NCI-H510A (cell line): ENCODE measurements at regions not wholly inside any gene's neighbourhood (a gene's known extent, or its start where the extent isn't known, plus 50 kb on each side); places are given as distances from the start of the nearest gene placed in this dataset.

Experiments
- DNase-seq: peaks from one replicate; lab custom pipeline; 2025; lab: John Stamatoyannopoulos, UW

DNA sequence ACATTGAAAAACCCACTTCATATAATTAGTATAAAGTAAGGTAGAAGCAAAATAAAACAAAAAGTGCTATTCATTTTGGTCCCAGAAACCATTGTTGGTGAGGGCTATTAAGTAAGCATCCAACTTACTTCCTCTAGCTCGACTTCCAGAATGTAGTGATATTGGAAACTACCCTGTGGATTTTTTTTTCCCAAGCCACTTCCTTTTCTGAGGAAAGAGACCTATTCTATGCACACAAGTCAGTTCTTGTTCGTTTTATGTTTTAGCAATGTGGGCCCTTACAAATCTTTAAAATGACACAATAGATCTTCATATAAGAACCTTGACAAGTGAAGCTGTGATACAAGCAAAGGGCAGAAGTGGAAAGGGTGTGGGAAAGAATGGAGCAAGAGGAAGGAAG, 402.0 kb upstream of the TBL1XR1 start:
- DNase-seq = no peak

DNA sequence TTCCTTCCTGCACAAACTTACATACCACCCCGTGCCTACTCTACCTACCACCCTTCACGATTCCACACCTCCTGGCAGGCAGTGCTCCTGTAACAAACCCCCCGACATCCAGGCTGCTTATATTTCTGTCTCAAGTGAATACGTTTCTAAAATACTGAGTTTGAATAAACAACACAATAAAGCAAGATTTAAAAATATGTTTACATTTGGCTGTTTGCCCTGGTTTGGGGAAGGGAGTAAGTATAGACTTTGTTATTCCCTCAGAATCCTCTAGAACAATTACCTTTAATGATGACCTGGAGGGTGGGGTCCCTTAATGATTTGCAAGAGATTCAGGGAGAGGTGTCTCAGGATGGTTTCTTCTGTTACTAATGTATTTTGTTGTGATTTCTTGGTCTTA, 402.6 kb upstream of the TBL1XR1 start:
- DNase-seq = no peak

DNA sequence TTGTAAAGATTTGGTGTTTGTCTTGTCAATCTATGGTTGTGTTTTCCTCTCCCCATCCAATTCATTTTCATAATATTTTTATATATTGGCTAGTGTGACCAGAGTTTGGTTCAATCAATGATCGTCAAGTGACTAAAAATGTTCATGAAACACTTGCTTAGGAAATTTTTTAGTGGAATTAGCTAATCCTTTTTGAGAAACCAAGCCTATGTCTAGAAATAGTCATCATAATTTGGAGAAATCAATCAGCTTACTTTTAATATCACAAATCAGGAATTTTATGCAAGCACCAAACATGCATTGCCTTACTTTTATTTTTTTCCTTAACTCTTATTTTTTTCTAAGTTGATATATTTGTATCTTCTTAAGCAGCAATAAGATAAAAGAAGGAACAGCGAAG, 403.1 kb upstream of the TBL1XR1 start:
- DNase-seq = no peak

DNA sequence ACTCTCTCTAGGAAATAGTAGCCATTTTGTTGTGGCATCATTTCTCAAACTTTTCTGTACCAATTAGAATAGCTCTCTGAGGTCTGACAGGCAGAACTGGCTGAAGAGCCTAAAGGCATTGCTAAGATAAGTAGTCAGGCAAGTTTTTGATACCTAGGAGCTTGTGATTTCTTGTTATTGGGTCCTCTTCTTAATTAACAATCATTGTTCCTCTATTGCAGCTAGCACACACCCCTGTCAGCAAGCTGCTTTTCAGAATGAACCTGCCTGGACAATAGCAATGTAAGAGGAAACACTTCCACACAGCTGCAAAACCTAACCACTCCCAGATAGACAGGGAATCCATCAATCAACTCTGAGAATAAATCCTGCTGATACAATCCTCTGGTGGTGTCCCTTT, 403.9 kb upstream of the TBL1XR1 start:
- DNase-seq = no peak

DNA sequence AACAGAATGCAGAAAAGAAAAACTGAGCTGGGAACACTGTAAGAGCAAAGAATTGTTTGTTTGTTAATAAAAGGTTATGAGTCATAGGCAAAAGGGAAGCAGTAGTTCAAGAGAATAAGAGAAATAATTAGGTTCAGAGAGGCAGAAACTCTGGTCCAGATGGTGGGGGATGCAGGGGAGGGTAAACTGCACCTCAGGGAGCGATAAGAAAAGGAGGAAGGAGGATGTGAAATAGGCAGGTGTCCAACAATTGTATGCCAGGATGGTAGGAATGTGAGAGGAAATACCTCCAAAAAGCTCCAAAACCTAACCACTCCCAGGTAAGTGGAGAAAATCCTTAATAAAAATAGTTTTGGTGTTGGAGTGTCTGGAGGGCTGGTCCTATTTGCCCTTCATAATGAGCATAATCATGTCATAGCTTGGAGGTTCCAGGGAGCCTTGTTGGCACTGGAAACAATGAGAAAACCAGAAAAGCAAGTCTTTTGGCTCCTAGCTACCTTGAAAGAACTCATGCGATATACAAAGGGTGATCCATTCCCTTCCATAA, 405.4 kb upstream of the TBL1XR1 start:
- DNase-seq = no peak

DNA sequence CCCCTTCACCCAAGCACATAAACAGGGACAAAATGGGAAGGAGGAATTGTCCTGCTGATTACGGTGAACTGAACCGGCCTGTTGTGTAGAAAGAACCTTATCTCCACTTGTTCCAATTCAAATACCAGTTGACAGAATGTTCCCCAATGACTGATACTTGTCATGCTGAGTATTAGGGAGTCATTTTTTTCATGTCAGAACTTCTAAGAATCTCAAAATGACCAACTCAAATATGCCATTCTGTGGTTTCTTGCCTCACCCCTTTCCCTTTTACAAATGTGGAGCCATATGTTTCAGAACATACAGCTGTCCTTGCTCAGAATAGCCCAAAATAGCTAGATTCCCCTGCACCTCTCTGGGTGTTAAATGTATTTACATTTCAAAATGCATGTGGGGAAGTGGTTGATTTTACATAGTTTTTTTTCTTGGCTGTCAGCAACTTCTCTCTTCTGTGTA, 405.9 kb upstream of the TBL1XR1 start:
- DNase-seq = no peak

DNA sequence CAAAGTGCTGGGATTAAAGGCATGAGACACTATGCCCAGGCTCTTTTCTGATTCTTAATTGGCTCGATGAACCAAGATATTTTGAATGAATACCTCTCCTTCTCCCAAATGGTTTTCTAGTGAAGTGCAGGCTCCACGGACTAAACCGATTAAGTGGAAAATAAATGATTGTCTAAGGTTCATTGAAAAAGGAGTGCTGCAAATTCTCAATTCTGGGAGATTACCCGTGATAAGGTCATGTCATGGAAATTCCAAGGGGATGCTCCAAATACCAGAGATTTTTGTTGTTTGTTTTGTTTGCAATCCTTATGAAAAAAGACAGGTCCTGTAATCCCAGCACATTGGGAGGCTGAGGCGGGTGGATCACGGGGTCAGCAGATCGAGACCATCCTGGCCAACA, 406.9 kb upstream of the TBL1XR1 start:
- no peak for DNase-seq

DNA sequence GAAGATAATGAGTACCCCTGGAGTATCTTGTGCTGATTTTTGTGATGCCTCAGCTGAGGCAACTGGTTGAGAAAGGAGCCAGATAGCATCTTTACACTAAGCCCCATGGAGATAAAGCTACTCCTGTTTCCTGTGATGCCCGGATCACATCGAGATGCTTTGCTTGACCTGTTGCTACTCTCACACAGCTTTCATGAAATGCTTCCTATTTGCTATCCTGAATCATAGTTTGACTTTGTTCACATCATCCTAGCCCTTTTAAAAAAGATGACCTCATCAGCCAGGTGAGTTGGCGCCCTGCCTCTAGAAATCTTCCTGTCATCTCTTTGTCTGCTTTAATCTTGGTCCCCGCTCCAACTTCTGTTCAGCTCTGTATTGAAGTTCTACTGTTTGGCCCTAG, 409.6 kb upstream of the TBL1XR1 start:
- no peak for DNase-seq

DNA sequence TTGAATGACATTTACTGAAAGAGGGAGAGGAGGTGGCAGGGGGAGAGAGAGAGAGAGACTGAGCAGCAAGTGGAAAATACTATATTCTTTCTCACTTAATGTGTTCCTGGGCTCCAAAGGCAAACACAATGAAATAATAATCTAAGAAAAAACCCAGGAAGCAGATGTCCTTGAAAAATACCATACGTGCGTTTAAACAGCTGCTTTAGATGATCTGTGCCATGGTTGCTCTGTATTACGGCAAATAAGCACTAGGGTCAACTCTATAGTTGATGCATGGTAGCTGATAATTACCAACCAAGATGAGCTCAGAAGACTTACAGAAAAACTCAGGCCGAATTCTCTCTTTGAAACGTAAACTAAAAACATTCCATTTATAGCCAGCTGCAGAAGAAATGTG, 410.3 kb upstream of the TBL1XR1 start:
- no peak for DNase-seq

DNA sequence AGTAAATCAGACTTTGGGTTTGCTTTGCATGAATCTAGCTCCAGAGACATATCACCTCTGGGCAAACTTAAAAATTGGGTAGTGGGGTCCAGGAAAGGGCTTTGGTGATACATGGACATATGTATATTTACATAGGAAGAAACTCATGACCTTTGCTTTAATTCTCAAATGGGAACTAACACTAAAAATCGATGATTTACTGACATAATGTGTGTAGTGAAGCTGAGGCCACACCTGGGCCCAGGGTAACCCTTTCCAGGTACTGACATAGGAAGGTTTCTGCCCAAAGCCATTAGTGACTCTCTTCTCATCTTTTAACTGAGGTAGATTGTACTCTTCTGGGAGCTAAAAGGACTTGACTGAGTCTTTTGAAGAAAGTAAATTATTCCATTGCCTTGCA, 411.2 kb upstream of the TBL1XR1 start:
- no peak for DNase-seq

DNA sequence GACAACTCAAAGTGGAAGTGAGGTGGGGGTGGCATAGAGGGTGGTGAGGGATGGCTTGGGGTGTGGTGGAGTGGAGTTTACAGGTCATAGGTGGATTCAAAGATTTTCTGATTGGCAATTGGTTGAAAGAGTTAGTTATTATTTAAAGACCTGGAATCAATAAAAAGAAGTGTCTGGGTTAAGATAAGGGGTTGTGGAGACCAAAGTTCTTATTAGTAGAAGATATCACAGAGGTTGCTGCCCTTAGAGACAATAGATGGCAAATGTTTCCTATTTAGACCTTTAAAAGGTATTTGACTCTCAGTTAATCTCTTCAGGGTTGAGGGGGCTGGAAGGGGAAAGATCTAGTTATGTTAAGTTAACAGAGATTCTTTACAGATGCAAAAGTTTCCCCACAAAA, 412.3 kb upstream of the TBL1XR1 start:
- no peak for DNase-seq

DNA sequence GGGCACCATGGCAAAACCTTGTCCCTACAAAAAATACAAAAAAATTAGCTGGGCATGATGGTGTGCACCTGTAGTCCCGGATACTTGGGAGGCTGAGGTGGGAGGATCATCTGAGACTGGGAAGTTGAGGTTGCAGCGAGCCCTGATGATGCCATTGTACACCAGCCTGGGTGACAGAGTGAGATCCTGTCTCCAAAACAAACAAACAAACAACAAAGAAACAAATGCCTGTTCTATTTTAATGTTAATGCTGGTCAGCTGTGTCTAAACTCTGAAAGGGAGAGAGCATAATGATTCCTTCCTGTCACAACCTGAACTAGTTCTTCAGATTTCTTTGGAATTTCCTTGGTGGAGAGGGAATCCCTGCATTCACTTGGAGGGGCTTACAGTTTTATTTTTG, 413.0 kb upstream of the TBL1XR1 start:
- no peak for DNase-seq

DNA sequence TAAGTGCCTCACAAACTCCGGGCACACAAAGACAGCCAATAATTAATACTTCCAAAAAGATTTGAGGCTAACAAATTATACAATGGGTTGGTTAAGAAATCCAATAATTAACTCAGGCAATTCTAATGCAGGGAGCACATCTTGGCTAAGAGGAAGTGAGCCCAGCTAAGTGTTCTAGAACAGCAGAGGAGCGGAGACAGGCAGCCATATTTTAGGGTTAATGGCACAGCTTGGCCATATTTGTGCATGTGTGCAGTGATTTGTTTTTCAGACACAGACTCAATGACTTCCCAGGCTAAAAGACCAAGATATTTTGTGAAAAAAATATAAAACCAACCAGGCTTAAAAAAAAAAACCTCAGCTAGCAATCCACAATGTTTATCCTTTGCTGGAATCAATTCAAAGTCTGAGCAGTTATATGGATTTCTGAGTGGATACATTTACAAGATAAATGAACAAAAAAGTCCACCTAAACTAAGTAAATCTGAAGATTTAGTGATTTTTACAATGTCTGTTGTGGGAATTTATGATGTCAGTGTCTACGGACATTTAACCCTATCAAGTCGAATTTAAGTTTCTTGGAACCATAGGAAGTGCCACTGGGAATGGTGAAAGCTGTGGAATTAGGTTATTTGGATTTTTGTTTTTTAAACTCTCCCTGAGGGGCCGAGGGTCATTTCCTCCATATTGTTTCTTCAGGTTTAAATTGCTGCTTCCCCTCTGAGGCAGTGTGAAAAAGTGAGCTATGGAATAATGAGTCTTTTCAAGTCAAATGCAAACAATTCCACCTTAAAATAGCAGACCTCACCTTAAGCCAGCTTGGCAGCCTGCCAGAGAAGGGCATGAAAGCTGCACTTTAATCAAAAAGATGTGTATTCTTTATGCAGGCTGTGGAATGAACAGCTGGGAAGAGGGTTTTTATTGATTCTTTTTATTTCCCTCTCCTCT, 413.7 kb upstream of the TBL1XR1 start:
- DNase-seq = peak; percentile 43

DNA sequence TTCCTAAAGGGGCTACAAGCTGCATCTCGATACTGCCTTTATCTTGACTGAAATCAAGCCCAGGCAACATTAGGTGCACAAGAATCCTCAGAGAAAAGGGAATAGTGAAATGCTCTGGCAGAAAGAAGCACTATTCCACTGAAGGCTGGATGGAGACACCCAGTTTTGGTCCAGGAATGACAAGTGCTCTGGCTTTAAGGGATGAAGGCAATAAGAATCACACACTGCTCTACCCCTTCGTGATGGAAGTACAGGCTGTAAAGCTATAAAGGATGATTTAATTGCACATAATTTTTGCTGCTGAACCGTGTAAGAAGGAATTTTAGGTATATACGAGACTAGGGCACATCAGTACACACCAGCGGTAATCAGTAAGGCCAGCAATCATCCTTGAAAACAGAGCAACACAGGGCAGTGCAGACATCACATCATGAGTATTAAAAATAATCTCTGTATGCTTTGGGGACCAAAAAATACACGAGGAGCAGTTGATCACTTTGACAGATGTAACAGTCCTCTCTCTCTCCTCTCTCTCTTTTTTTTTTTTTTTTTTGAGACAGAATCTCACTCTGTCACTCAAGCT, 414.6 kb upstream of the TBL1XR1 start:
- DNase-seq = no peak

DNA sequence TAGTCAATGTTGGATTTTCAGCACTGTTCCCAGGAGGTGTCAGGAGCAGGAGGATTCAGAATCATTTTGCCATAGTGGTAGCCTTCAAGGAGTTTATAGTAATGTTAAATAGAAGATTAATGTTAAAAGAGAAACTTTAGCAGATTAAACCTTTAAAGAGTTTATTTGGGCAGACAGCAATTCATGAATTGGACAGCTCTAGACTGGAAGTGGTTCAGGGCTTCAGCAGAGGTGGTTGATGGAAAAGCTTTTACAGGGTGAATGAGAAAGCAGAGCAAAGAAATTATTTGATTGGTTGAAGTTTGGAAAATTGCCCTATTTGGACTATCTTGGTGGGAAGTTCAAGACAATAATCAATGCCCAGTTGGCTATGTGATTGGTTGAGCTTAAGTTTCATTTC, 416.6 kb upstream of the TBL1XR1 start:
- no peak for DNase-seq

DNA sequence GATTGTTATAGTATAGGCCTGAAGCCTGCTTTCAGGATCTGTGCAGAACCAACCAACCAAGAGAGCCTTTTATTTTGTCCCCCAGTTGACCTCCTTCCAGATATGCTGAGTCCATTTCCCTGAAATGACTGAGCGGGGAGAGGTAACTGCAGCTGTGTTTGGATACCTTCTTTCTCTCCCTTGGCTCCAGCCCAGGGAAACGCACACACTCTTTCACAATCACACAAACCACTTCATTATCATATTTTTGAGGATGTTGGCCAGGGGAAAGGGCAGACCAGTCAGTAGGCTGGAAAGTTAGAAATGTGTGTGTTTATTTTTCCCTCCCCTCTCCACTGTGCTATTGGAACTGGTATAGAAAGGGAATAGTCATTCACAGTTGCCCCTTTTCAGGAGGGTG, 417.7 kb upstream of the TBL1XR1 start:
- peak; percentile 52 for DNase-seq

DNA sequence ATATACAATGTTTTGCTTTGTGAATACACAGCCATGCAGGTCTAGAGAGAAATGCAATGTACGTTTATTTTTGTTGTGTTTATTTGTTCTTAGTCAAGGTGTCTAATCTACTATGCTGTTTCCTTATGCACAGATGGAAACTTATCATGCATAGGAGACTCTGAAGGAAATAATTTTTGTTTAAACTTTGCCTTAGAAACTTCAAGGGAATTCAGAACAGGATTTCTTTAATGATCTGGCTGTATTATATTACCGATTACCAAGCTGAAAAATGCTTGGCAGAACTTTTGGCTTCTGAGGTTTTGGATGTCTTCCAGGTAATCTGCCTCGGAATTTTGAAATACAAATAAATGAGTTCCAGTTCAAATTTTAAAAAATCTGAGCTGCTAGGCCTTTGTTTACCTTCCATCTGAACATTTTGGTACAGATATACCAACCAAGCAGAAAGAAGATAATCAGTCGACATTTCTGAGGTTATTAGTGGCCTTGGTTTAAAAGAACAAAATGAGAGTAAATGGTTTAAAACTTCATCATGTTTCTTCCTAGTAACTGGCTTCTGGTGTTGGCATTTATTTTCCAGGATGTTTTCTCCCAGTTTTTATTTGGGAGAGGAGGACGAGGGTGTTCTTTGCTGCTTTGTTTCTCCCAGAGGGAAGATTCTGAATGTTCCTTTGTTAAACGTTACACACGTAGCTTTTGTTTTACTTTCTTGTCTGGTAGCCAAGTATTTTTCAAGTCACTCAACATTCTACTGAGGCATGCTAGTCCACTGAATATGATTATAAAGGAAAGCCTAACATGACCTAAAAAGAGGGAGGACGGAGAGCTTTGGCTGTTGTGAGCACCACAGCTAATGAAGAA, 421.8 kb upstream of the TBL1XR1 start:
- DNase-seq = no peak

DNA sequence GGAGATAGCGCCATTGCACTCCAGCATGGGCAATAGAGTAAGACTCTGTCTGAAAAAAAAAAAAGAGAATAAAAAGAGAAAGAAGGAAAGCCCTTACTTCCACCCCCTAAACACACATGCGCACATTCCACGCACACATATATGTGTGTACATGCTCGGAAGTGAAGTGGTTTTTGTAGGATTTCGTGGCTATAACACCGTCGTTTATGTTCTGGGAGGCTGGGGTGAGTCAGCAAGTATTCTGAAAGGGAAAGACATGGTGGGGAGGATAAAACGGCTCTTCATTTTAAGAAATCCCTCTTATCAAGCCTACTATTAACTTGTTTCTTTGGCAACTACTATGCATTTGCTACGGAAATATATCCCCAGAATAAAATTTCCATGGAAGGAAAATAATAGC, 422.8 kb upstream of the TBL1XR1 start:
- no peak for DNase-seq

DNA sequence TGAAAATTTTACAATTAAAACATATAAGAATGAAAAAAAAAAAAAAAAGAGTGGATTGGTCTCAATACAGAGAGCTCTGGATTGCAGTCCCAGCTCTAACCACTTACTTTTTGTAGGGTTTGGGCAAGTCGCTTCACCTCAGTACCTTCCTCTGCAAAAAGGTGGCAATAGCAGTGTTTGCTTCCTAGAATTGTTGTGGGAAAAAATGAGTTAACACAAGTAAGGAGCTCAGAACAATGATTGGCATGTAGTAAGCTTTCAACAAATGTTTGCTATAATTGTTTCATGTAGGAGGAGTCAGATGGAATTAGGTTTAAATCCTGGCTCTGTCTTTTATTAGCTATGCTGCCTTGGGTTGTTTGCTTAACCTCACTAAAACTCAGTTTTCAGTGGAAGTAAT, 425.2 kb upstream of the TBL1XR1 start:
- no peak for DNase-seq

DNA sequence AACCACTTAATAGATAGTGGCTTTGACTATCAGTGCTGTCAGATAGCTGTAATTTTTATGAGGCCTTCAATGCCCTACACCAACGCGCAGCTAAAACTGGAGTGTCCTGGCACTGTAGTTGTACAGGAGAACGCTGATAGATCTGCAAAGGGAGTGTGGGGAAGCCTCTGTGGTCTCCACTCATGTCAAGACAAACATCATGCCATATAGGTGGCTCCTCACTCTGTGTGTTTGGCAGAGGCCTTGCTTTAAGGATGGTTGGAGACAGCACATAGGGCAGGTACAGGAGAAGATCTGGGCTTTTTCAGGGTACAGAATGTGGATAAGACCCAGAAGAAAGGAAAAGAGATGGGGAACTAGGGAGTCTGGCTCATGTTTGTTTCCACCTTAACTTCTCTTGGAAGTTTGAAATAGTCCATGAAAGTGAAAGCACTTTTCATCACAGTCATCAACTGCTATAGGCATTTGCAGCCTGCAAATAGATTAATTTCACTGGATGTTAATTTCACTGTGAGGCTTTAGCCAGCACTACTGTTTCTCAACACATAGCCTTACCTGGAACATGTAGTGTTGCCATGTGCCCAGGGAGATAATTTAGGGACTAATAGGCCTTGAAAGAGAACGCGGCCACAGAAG, 425.8 kb upstream of the TBL1XR1 start:
- no peak for DNase-seq

DNA sequence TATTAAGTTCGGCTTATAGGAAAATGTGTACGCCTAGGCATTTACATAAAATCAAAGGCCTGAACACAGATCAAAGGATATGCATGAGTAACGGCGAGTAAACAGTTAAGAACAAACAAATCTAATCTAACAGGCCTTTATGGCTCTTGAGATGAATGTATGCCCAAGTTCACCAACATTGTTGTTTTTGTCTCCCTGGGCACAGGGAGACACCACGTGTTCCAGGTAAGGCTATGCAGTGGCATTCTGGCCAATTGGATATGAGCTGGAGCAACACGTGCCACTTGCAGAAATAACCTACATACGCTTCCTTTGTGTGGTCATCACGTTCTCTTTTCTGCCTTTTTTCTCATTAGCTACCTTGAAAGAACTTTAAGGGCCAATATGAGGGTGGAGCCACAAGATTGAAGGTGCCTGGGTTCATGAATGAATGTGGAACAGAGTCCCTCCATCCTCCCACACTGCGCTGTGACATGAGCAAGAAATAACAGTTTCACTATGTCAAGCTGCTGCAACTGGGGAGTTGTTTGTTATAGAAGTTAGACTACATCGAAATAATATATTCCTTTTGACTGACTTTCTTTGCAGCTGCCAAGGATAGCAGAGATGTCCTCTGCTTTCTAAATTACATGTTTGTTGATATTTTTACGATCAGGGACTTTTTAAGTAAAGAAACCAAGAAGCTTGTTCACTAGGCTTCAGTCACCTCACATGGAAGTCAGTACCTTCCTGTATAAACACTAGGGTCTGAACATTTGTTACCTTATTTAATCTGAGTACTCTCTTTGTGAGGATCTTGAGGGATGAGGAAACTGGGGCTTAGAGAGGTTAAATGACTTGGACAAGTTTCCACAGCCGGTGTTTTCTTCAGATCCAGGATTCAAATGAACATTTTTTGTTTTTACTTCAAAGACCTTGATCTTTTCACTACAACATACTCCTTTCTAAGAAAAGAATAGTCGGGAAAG, 427.5 kb upstream of the TBL1XR1 start:
- DNase-seq = peak; percentile 45
